Panc1 (cell line): ENCODE measurements at regions not wholly inside any gene's neighbourhood (a gene's known extent, or its start where the extent isn't known, plus 50 kb on each side); places are given as distances from the start of the nearest gene placed in this dataset.

Experiments
- ATAC-seq: fragments of 200-7000 bp; cut with Tn5 transposase; 2 replicates; pipeline ENCODE4 v1.9.1; 2020; ENCODE audit warnings: mild to moderate bottlenecking, moderate library complexity
- BruUV-seq: library from RNA; stranded (reverse); fragments of 400-500 nt; replicated peaks from 2 replicates; lab custom pipeline; 2021; lab: Mats Ljungman, UMichigan
- CTCF ChIA-PET: fragments of 300-600 bp; sonication (Branson Sonifier 250); formaldehyde crosslinking; loops from one replicate; lab custom pipeline; 2022; ENCODE audit warnings: antibody characterized with exemption; lab: Charles Lee
- POLR2A ChIA-PET: fragments of 300-600 bp; sonication (Branson Sonifier 250); formaldehyde crosslinking; loops from one replicate; lab custom pipeline; 2022; ENCODE audit warnings: antibody characterized with exemption; lab: Charles Lee
- DNase-seq: peaks from one replicate; pipeline ENCODE4 v3.0.0-alpha.2; 2010; ENCODE audit warnings: low read depth, low spot score
- H3K27ac ChIP-seq: 2 replicates; pipeline ENCODE4 v1.5.1; 2011; ENCODE audit warnings: mild to moderate bottlenecking, low read length, inconsistent platforms
- H3K27me3 ChIP-seq: fragments of 200-500 bp; sonication (Bioruptor generic); 2 replicates; pipeline ENCODE4 v1.6.0; 2014; ENCODE audit warnings: low read length, inconsistent platforms; ENCODE audit not compliant: control insufficient read depth, insufficient read depth
- H3K36me3 ChIP-seq: fragments of 200-500 bp; sonication (Bioruptor generic); 2 replicates; pipeline ENCODE4 v1.5.1; 2014; ENCODE audit warnings: inconsistent platforms, mild to moderate bottlenecking, low read length, moderate library complexity; ENCODE audit not compliant: control insufficient read depth, insufficient read depth
- H3K4me1 ChIP-seq: 2 replicates; pipeline ENCODE4 v1.5.1; 2011; ENCODE audit warnings: inconsistent platforms, mild to moderate bottlenecking, low read length, moderate library complexity; ENCODE audit not compliant: control insufficient read depth, insufficient read depth
- H3K4me3 ChIP-seq, 2 experiments: 2 replicates each; pipeline ENCODE4 v1.5.1; 2011 to 2012; ENCODE audit warnings: low read depth in 2 of 2, low read length in 2 of 2, mild to moderate bottlenecking in 2 of 2, inconsistent platforms in 1 of 2, moderate library complexity in 1 of 2
- H3K9me3 ChIP-seq: fragments of 200-500 bp; sonication (Bioruptor generic); 2 replicates; pipeline ENCODE4 v1.5.1; 2014; ENCODE audit warnings: low read depth, mild to moderate bottlenecking, inconsistent platforms, low read length, moderate library complexity; ENCODE audit not compliant: control insufficient read depth, insufficient read depth
- POLR2AphosphoS5 ChIP-seq: IDR thresholded peaks from 2 replicates; pipeline ENCODE4 v1.6.1; 2012; ENCODE audit warnings: mild to moderate bottlenecking, low read depth, low read length, moderate library complexity
- SIN3A ChIP-seq: IDR thresholded peaks from 2 replicates; pipeline ENCODE4 v1.6.1; 2012; ENCODE audit warnings: low read depth, mild to moderate bottlenecking, low read length, moderate library complexity, borderline replicate concordance; ENCODE audit not compliant: insufficient read depth
- TCF7L2 ChIP-seq: IDR thresholded peaks from 2 replicates; pipeline ENCODE4 v1.6.1; 2011; ENCODE audit warnings: mild to moderate bottlenecking, low read depth, low read length, inconsistent platforms
- in situ Hi-C: cut with HindIII; loops from 2 replicates; pipeline ENCODE4 v1.10.0; 2016; ENCODE audit warnings: low sequenced_read_pairs, low pct_unique_long_range_greater_than_20kb
- intact Hi-C: fragments of 100-400 bp; cut with micrococcal nuclease; formaldehyde crosslinking; loops from one replicate; pipeline ENCODE4 v1.10.0; 2022; ENCODE audit not compliant: unreplicated experiment
- TF ChIP-seq, protein P1 (sequence below): fragments of 450-650 bp; IDR thresholded peaks from 2 replicates; pipeline ENCODE4 v1.5.1; 2017; ENCODE audit warnings: mild to moderate bottlenecking
- TF ChIP-seq, protein P2 (sequence below), 2 experiments: IDR thresholded peaks; 2 replicates each; pipeline ENCODE4 v1.6.1; 2011 to 2012; ENCODE audit warnings: low read depth in 2 of 2, control low read depth in 1 of 2, low read length in 1 of 2, mild to moderate bottlenecking in 1 of 2, moderate library complexity in 1 of 2; ENCODE audit not compliant: insufficient read depth in 1 of 2

DNA sequence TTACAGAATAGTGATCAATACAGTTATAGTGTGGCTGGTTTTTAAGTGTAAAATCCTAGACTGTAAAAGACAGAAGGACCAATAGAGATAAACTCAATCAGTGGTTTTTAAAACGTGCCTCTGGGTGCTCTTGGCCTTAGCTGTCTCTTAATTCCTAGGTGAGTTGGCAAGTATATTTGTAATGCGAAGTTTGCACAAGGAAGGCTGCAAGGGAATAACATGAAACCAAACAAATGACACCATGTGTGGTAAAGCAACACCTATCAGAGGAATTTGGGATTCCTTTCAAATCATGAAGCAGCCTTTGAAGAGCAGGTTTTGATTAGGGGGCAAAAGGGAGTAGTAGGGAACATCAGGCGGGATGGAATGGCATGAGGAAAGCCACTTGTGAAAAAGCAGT is 284.6 kb downstream of the INHBA start:
- no peak for DNase-seq
- ChIA-PET POLR2A (no interaction called here), CTCF (no interaction called here)
- H3K27me3 ChIP-seq: no peaks in the 10 kb centered on the region
- no peaks in the 10 kb centered on the region for H3K36me3 ChIP-seq
- BruUV-seq: no TSS peak
- H3K4me3 ChIP-seq: no peak overlapping the region
- intact Hi-C loops: no loop called here
- in situ Hi-C loops: no loop called here
- no peaks in the 10 kb centered on the region for H3K9me3 ChIP-seq
- ATAC-seq: no peak
- H3K4me1 ChIP-seq: no peaks in the 10 kb centered on the region
- TF ChIP-seq TCF7L2 (no peak), SIN3A (no peak), POLR2AphosphoS5 (no peak)
- TF ChIP-seq, protein P1, sequence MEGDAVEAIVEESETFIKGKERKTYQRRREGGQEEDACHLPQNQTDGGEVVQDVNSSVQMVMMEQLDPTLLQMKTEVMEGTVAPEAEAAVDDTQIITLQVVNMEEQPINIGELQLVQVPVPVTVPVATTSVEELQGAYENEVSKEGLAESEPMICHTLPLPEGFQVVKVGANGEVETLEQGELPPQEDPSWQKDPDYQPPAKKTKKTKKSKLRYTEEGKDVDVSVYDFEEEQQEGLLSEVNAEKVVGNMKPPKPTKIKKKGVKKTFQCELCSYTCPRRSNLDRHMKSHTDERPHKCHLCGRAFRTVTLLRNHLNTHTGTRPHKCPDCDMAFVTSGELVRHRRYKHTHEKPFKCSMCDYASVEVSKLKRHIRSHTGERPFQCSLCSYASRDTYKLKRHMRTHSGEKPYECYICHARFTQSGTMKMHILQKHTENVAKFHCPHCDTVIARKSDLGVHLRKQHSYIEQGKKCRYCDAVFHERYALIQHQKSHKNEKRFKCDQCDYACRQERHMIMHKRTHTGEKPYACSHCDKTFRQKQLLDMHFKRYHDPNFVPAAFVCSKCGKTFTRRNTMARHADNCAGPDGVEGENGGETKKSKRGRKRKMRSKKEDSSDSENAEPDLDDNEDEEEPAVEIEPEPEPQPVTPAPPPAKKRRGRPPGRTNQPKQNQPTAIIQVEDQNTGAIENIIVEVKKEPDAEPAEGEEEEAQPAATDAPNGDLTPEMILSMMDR: no peak
- TF ChIP-seq, protein P2, sequence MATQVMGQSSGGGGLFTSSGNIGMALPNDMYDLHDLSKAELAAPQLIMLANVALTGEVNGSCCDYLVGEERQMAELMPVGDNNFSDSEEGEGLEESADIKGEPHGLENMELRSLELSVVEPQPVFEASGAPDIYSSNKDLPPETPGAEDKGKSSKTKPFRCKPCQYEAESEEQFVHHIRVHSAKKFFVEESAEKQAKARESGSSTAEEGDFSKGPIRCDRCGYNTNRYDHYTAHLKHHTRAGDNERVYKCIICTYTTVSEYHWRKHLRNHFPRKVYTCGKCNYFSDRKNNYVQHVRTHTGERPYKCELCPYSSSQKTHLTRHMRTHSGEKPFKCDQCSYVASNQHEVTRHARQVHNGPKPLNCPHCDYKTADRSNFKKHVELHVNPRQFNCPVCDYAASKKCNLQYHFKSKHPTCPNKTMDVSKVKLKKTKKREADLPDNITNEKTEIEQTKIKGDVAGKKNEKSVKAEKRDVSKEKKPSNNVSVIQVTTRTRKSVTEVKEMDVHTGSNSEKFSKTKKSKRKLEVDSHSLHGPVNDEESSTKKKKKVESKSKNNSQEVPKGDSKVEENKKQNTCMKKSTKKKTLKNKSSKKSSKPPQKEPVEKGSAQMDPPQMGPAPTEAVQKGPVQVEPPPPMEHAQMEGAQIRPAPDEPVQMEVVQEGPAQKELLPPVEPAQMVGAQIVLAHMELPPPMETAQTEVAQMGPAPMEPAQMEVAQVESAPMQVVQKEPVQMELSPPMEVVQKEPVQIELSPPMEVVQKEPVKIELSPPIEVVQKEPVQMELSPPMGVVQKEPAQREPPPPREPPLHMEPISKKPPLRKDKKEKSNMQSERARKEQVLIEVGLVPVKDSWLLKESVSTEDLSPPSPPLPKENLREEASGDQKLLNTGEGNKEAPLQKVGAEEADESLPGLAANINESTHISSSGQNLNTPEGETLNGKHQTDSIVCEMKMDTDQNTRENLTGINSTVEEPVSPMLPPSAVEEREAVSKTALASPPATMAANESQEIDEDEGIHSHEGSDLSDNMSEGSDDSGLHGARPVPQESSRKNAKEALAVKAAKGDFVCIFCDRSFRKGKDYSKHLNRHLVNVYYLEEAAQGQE (IDR thresholded peaks at IDR 0.05; ENCODE audit: insufficient read depth in 1 of 2, low read depth in 2 of 2, low read length in 1 of 2): no peak
- no peak overlapping the region for H3K27ac ChIP-seq

DNA sequence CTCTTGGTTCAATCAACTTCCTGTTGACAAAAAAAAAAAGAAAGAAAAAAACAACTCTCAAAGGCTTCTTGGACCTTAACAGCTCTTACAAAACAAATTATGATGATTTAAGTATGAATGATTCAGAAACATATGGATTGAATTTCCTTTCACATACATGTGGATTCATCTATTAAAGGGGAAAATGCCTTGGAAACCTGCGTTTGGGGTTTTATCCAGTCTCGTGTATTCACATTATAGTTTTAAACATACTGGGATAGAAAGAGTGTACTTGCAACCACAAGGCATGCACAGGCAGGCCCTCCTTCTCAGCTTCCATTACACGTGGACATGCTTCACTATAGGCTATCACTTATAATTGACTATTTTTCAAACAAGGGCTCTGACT is 286.7 kb downstream of the INHBA start:
- H3K27me3 ChIP-seq: no peaks in the 10 kb centered on the region
- ChIA-PET CTCF (no interaction called here), POLR2A (no interaction called here)
- H3K4me1 ChIP-seq: no peaks in the 10 kb centered on the region
- DNase-seq: no peak
- TF ChIP-seq SIN3A (no peak), POLR2AphosphoS5 (no peak)
- TF ChIP-seq, protein P1: no peak
- in situ Hi-C loops (no loop called here), intact Hi-C loops (no loop called here)
- no peaks in the 10 kb centered on the region for H3K36me3 ChIP-seq
- BruUV-seq: no TSS peak
- ATAC-seq: no peak
- H3K27ac ChIP-seq: no peak overlapping the region
- H3K4me3 ChIP-seq: no peak overlapping the region
- H3K9me3 ChIP-seq: no peaks in the 10 kb centered on the region
